ENCODE measurements at regions not wholly inside any gene's neighbourhood (a gene's known extent, or its start where the extent isn't known, plus 50 kb on each side); places are given as distances from the start of the nearest gene placed in this dataset.
"Not testable (repeated sequence)": the region's sequence is repeated elsewhere in the genome, so short reads cannot be mapped to it uniquely, and the experiment has no call there.

DNA sequence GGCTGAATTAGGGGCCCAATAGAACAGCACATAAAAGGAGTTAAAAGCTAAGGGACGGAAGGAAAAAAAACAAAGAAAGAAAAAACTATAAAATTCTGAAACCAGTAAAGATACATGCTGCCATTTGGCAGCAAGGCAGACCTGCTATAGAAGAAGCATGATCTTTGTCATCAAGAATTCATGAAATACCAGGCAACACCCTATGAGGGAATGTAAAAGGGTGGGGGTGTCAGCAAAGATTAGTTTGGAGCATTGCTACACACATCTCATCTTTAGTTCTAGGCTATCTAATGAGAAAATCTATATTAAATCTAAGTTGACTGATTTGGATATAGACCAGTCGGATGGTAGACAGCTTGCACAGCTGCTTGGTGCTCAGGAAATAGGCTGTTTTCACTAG is 66.4 kb upstream of the LRRC37A2 start:
- H4K20me1 ChIP-seq (replicated peaks; ENCODE audit: control insufficient read depth, extremely low read depth, insufficient read depth, low read length); H3K27me3 ChIP-seq (ENCODE audit: control insufficient read depth in 2 of 2, insufficient read depth in 2 of 2, low read length in 2 of 2); POLR2A ChIA-PET; H3K36me3 ChIP-seq (ENCODE audit: control insufficient read depth in 2 of 2, extremely low read depth in 1 of 2, insufficient read depth in 2 of 2, low read length in 2 of 2); DNase-seq (ENCODE audit: low read depth, low spot score); H3K79me2 ChIP-seq (ENCODE audit: control insufficient read depth, insufficient read depth, low read length); BruUV-seq (replicated peaks); dilution Hi-C loops (cut with MboI; ENCODE audit: extremely low pct_ligation_motif_present, low sequenced_read_pairs); H3K27ac ChIP-seq (ENCODE audit: insufficient read depth, low read depth, low read length); intact Hi-C loops (cut with micrococcal nuclease); H3K9ac ChIP-seq (replicated peaks; ENCODE audit: extremely low read depth, insufficient read depth, low read length); H3K4me1 ChIP-seq (ENCODE audit: control insufficient read depth, extremely low read depth, insufficient read depth, low read length); H3K4me3 ChIP-seq (replicated peaks in 1 of 3; ENCODE audit: insufficient read depth in 1 of 3, low read depth in 1 of 3, low read length in 3 of 3); CTCF ChIA-PET; H3K9me1 ChIP-seq (replicated peaks; ENCODE audit: control insufficient read depth, extremely low read depth, insufficient read depth, low read length); H3K4me2 ChIP-seq (ENCODE audit: insufficient read depth, low read length); H3K9me3 ChIP-seq (replicated peaks; ENCODE audit: control insufficient read depth, insufficient read depth, low read length); H2AFZ ChIP-seq (ENCODE audit: low read depth, low read length); FAIRE-seq: not testable (repeated sequence)

DNA sequence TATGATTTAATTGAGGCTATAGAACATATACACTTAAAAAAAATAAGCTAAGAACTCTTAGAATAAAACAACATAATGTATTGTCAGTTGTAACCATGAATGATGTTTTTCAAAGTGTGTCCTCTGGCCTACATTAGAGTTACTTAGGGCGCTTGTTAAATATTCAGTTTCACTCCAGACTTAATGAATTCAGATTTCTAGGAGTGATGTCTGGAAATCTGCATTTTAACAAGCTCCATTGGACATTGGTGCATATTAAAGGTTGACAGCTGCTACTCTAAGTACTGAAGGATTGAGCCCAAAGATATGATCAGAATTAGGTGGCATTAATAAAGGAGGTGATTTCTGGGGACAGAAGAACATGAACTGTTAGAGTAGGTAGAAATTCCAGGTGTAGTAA is 66.9 kb upstream of the LRRC37A2 start:
- H3K4me2 ChIP-seq (ENCODE audit: insufficient read depth, low read length); FAIRE-seq; H3K27ac ChIP-seq (ENCODE audit: insufficient read depth, low read depth, low read length); H3K9me1 ChIP-seq (replicated peaks; ENCODE audit: control insufficient read depth, extremely low read depth, insufficient read depth, low read length); H3K27me3 ChIP-seq (ENCODE audit: control insufficient read depth in 2 of 2, insufficient read depth in 2 of 2, low read length in 2 of 2); H2AFZ ChIP-seq (ENCODE audit: low read depth, low read length); POLR2A ChIA-PET; H3K79me2 ChIP-seq (ENCODE audit: control insufficient read depth, insufficient read depth, low read length); CTCF ChIA-PET; H3K4me1 ChIP-seq (ENCODE audit: control insufficient read depth, extremely low read depth, insufficient read depth, low read length); H3K9ac ChIP-seq (replicated peaks; ENCODE audit: extremely low read depth, insufficient read depth, low read length); dilution Hi-C loops (cut with MboI; ENCODE audit: extremely low pct_ligation_motif_present, low sequenced_read_pairs); H3K4me3 ChIP-seq (replicated peaks in 1 of 3; ENCODE audit: insufficient read depth in 1 of 3, low read depth in 1 of 3, low read length in 3 of 3); H3K36me3 ChIP-seq (ENCODE audit: control insufficient read depth in 2 of 2, extremely low read depth in 1 of 2, insufficient read depth in 2 of 2, low read length in 2 of 2); DNase-seq (ENCODE audit: low read depth, low spot score); intact Hi-C loops (cut with micrococcal nuclease); H3K9me3 ChIP-seq (replicated peaks; ENCODE audit: control insufficient read depth, insufficient read depth, low read length); H4K20me1 ChIP-seq (replicated peaks; ENCODE audit: control insufficient read depth, extremely low read depth, insufficient read depth, low read length); BruUV-seq (replicated peaks): not testable (repeated sequence)

DNA sequence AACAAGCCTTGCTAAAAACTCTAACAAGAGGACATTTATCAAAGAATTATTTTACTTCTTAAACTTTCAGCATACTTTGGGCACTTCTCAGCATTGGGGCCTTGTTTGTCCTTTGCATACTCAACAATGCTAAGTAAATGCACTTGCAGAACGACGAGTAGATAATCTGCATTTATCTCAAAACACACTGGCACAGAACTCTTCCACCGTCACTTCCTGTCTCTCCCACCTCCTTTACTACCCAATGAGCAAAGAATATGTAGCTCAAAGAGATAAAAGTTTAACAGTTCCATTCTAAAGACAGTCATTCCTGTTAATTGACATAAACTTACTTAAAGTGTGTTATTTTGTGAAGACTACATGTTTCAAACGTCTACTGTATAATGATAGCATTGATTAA is 70.1 kb upstream of the LRRC37A2 start:
- H3K27ac ChIP-seq (ENCODE audit: insufficient read depth, low read depth, low read length); H3K9me3 ChIP-seq (replicated peaks; ENCODE audit: control insufficient read depth, insufficient read depth, low read length); H3K9ac ChIP-seq (replicated peaks; ENCODE audit: extremely low read depth, insufficient read depth, low read length); DNase-seq (ENCODE audit: low read depth, low spot score); H3K4me2 ChIP-seq (ENCODE audit: insufficient read depth, low read length); H3K4me1 ChIP-seq (ENCODE audit: control insufficient read depth, extremely low read depth, insufficient read depth, low read length); H3K36me3 ChIP-seq (ENCODE audit: control insufficient read depth in 2 of 2, extremely low read depth in 1 of 2, insufficient read depth in 2 of 2, low read length in 2 of 2); POLR2A ChIA-PET; dilution Hi-C loops (cut with MboI; ENCODE audit: extremely low pct_ligation_motif_present, low sequenced_read_pairs); BruUV-seq (replicated peaks); FAIRE-seq; H4K20me1 ChIP-seq (replicated peaks; ENCODE audit: control insufficient read depth, extremely low read depth, insufficient read depth, low read length); CTCF ChIA-PET; H3K9me1 ChIP-seq (replicated peaks; ENCODE audit: control insufficient read depth, extremely low read depth, insufficient read depth, low read length); H3K79me2 ChIP-seq (ENCODE audit: control insufficient read depth, insufficient read depth, low read length); H2AFZ ChIP-seq (ENCODE audit: low read depth, low read length); intact Hi-C loops (cut with micrococcal nuclease); H3K27me3 ChIP-seq (ENCODE audit: control insufficient read depth in 2 of 2, insufficient read depth in 2 of 2, low read length in 2 of 2); H3K4me3 ChIP-seq (replicated peaks in 1 of 3; ENCODE audit: insufficient read depth in 1 of 3, low read depth in 1 of 3, low read length in 3 of 3): not testable (repeated sequence)

DNA sequence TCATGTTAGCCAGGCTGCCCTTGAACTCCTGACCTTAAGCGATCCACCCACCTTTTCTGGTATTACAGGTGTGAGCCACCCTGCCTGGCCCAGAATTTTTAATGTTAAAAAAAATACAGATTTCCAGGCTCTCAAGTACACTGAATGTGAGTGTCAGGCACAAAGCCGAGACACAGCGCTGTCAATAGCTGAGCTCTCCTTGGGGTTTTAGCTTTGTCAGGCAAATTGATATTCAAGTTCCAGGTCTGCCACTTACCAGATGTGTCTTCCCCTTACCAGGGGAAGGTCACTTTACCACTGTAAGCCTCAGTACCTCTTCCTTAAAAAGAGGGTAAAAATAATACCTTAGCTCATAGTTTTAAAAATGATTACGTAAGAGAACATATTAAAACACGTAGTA is 71.6 kb upstream of the LRRC37A2 start:
- BruUV-seq (replicated peaks); H2AFZ ChIP-seq (ENCODE audit: low read depth, low read length); H3K4me1 ChIP-seq (ENCODE audit: control insufficient read depth, extremely low read depth, insufficient read depth, low read length); H3K27me3 ChIP-seq (ENCODE audit: control insufficient read depth in 2 of 2, insufficient read depth in 2 of 2, low read length in 2 of 2); H4K20me1 ChIP-seq (replicated peaks; ENCODE audit: control insufficient read depth, extremely low read depth, insufficient read depth, low read length); H3K4me3 ChIP-seq (replicated peaks in 1 of 3; ENCODE audit: insufficient read depth in 1 of 3, low read depth in 1 of 3, low read length in 3 of 3); dilution Hi-C loops (cut with MboI; ENCODE audit: extremely low pct_ligation_motif_present, low sequenced_read_pairs); H3K9me1 ChIP-seq (replicated peaks; ENCODE audit: control insufficient read depth, extremely low read depth, insufficient read depth, low read length); H3K9ac ChIP-seq (replicated peaks; ENCODE audit: extremely low read depth, insufficient read depth, low read length); CTCF ChIA-PET; H3K36me3 ChIP-seq (ENCODE audit: control insufficient read depth in 2 of 2, extremely low read depth in 1 of 2, insufficient read depth in 2 of 2, low read length in 2 of 2); H3K79me2 ChIP-seq (ENCODE audit: control insufficient read depth, insufficient read depth, low read length); FAIRE-seq; H3K4me2 ChIP-seq (ENCODE audit: insufficient read depth, low read length); H3K27ac ChIP-seq (ENCODE audit: insufficient read depth, low read depth, low read length); POLR2A ChIA-PET; intact Hi-C loops (cut with micrococcal nuclease); DNase-seq (ENCODE audit: low read depth, low spot score); H3K9me3 ChIP-seq (replicated peaks; ENCODE audit: control insufficient read depth, insufficient read depth, low read length): not testable (repeated sequence)

Measured in endothelial cell of umbilical vein (primary cell).